HCT116 (cell line): ENCODE measurements at regions not wholly inside any gene's neighbourhood (a gene's known extent, or its start where the extent isn't known, plus 50 kb on each side); places are given as distances from the start of the nearest gene placed in this dataset.

ENCODE experiments used
- ATAC-seq: fragments of 200-7000 bp; cut with Tn5 transposase; 2 replicates; pipeline ENCODE4 v1.9.1; 2020; ENCODE audit warnings: mild to moderate bottlenecking, moderate library complexity
- BruUV-seq: library from RNA; stranded (reverse); fragments of 400-500 nt; replicated peaks from 2 replicates; lab custom pipeline; 2021; lab: Mats Ljungman, UMichigan
- CTCF ChIA-PET: fragments of 300-600 bp; sonication (Branson Sonifier 250); formaldehyde crosslinking; loops from one replicate; lab custom pipeline; 2021; ENCODE audit warnings: antibody characterized with exemption; lab: Charles Lee
- POLR2A ChIA-PET: fragments of 300-600, 350-600 bp; sonication (Branson Sonifier 250); formaldehyde crosslinking; loops from one replicate; lab custom pipeline; 2021; ENCODE audit warnings: antibody characterized with exemption; lab: Charles Lee
- RAD21 ChIA-PET, 2 experiments: fragments of 300-600 bp; sonication (Branson Sonifier 250); formaldehyde crosslinking; loops; one replicate each; lab custom pipeline; 2023; ENCODE audit warnings: low total read pairs in 2 of 2; ENCODE audit not compliant: uncharacterized antibody in 2 of 2, unreplicated experiment in 2 of 2, low non-redundant PET in 1 of 2; lab: Charles Lee
- DNase-seq: peaks from one replicate; pipeline ENCODE4 v3.0.0-alpha.2; 2010; ENCODE audit warnings: low read depth, low spot score
- H2AFZ ChIP-seq: fragments of 200-600 bp; shearing (Covaris generic), sonication (generic); 2 replicates; pipeline ENCODE4 v1.6.1; 2017; ENCODE audit warnings: low read depth, mixed run types, mixed read lengths, antibody characterized with exemption, low read length; ENCODE audit not compliant: poor library complexity, severe bottlenecking
- H3K27ac ChIP-seq: 2 replicates; pipeline ENCODE4 v1.5.1; 2012; ENCODE audit warnings: low read depth, low read length
- H3K27me3 ChIP-seq: fragments of 200-600 bp; sonication (generic); 2 replicates; pipeline ENCODE4 v1.6.1; 2016; ENCODE audit warnings: mixed run types, low read length, mixed read lengths; ENCODE audit not compliant: insufficient read depth
- H3K36me3 ChIP-seq, 2 experiments: fragments of 200-500 bp in 1 of 2; fragments of 200-600 bp in 1 of 2; sonication (Bioruptor generic) in 1 of 2; sonication (generic) in 1 of 2; 2 replicates each; pipeline versions ENCODE4 v1.5.1 to v1.6.1; 2014 to 2016; ENCODE audit warnings: low read length in 2 of 2, inconsistent platforms in 1 of 2, mixed read lengths in 1 of 2, mixed run types in 1 of 2; ENCODE audit not compliant: insufficient read depth in 2 of 2, control insufficient read depth in 1 of 2
- H3K4me1 ChIP-seq, 2 experiments: fragments of 200-600 bp in 1 of 2; sonication (generic) in 1 of 2; 2 replicates each; pipeline versions ENCODE4 v1.5.1 to v1.6.1; 2012 to 2017; ENCODE audit warnings: low read length in 2 of 2, inconsistent platforms in 1 of 2, mild to moderate bottlenecking in 1 of 2, mixed read lengths in 1 of 2, mixed run types in 1 of 2, moderate library complexity in 1 of 2; ENCODE audit not compliant: insufficient read depth in 2 of 2, control insufficient read depth in 1 of 2
- H3K4me2 ChIP-seq: fragments of 200-600 bp; sonication (generic); 2 replicates; pipeline ENCODE4 v1.6.1; 2017; ENCODE audit warnings: mixed run types, low read length, mixed read lengths
- H3K4me3 ChIP-seq, 2 experiments: fragments of 200-600 bp in 1 of 2; sonication (generic) in 1 of 2; replicated peaks in 1 of 2; 2 replicates each; pipeline ENCODE4 v1.5.1; 2011 to 2016; ENCODE audit warnings: low read length in 2 of 2, control low read depth in 1 of 2, low read depth in 1 of 2, mild to moderate bottlenecking in 1 of 2, mixed read lengths in 1 of 2, mixed run types in 1 of 2
- H3K79me2 ChIP-seq: fragments of 200-600 bp; sonication (generic); 2 replicates; pipeline ENCODE4 v1.6.1; 2017; ENCODE audit warnings: mild to moderate bottlenecking, mixed run types, low read length, moderate library complexity, mixed read lengths; ENCODE audit not compliant: insufficient read depth
- H3K9ac ChIP-seq: fragments of 200-600 bp; sonication (generic); 2 replicates; pipeline ENCODE4 v1.6.1; 2016; ENCODE audit warnings: low read length, mixed read lengths
- H3K9me2 ChIP-seq: fragments of 200-600 bp; sonication (generic), shearing (Covaris generic); 2 replicates; pipeline ENCODE4 v1.6.1; 2017; ENCODE audit warnings: mixed run types, mild to moderate bottlenecking, moderate library complexity; ENCODE audit not compliant: insufficient read depth
- H3K9me3 ChIP-seq, 2 experiments: fragments of 200-500 bp in 1 of 2; fragments of 200-600 bp in 1 of 2; sonication (Bioruptor generic) in 1 of 2; sonication (generic) in 1 of 2; 2 replicates each; pipeline ENCODE4 v1.6.1; 2014 to 2017; ENCODE audit warnings: low read length in 2 of 2, mixed read lengths in 2 of 2, inconsistent platforms in 1 of 2, low read depth in 1 of 2, mild to moderate bottlenecking in 1 of 2, mixed run types in 1 of 2, moderate library complexity in 1 of 2; ENCODE audit not compliant: control insufficient read depth in 1 of 2, insufficient read depth in 1 of 2
- H4K20me1 ChIP-seq: fragments of 200-600 bp; sonication (generic), shearing (Covaris generic); 2 replicates; pipeline ENCODE4 v1.6.1; 2017; ENCODE audit warnings: mixed run types, mild to moderate bottlenecking, moderate library complexity; ENCODE audit not compliant: insufficient read depth
- CEBPB ChIP-seq: IDR thresholded peaks from 2 replicates; pipeline ENCODE4 v1.6.1; 2012; ENCODE audit warnings: low read depth
- CTCF ChIP-seq, 3 experiments: fragments of 200-600 bp in 1 of 3; sonication (generic) in 1 of 3; IDR thresholded peaks in 2 of 3; conservative IDR thresholded peaks in 1 of 3; 2 replicates each; pipeline ENCODE4 v1.5.1; 2012 to 2017; ENCODE audit warnings: low read depth in 2 of 3, low read length in 2 of 3, antibody characterized with exemption in 1 of 3, borderline replicate concordance in 1 of 3, control low read depth in 1 of 3, mild to moderate bottlenecking in 1 of 3, mixed read lengths in 1 of 3, mixed run types in 1 of 3, moderate library complexity in 1 of 3; ENCODE audit not compliant: insufficient read depth in 1 of 3
- EGR1 ChIP-seq: IDR thresholded peaks from 2 replicates; pipeline ENCODE4 v1.6.1; 2012; ENCODE audit warnings: low read depth
- EZH2phosphoT487 ChIP-seq: fragments of 200-600 bp; IDR thresholded peaks from 2 replicates; pipeline ENCODE4 v1.6.1; 2018; ENCODE audit warnings: antibody characterized with exemption, borderline replicate concordance
- MAX ChIP-seq: IDR thresholded peaks from 2 replicates; pipeline ENCODE4 v1.6.1; 2012
- RAD21 ChIP-seq: IDR thresholded peaks from 2 replicates; pipeline ENCODE4 v1.6.1; 2012; ENCODE audit warnings: low read depth, mild to moderate bottlenecking
- SP1 ChIP-seq: IDR thresholded peaks from 2 replicates; pipeline ENCODE4 v1.6.1; 2012; ENCODE audit warnings: low read depth
- SRF ChIP-seq: IDR thresholded peaks from 2 replicates; pipeline ENCODE4 v1.6.1; 2012; ENCODE audit warnings: low read depth
- TCF7L2 ChIP-seq: IDR thresholded peaks from 2 replicates; pipeline ENCODE4 v1.7.0; 2011; ENCODE audit warnings: borderline replicate concordance, inconsistent platforms; ENCODE audit not compliant: insufficient read depth, insufficient read length; ENCODE audit errors: extremely low read depth
- YY1 ChIP-seq: IDR thresholded peaks from 2 replicates; pipeline ENCODE4 v1.6.1; 2011; ENCODE audit warnings: low read length, low read depth, moderate library complexity, mild to moderate bottlenecking; ENCODE audit not compliant: insufficient replicate concordance; ENCODE audit errors: extremely low read depth
- ZFX ChIP-seq: fragments of 450-650 bp; IDR thresholded peaks from 2 replicates; pipeline ENCODE4 v1.6.1; 2017
- intact Hi-C: fragments of 100-400 bp; cut with micrococcal nuclease; formaldehyde crosslinking; loops from 2 replicates; pipeline ENCODE4 v1.10.0; 2022

GRCh38 chr4:79688691-79689090 is 280.7 kb upstream of the GK2 start:
- H3K27ac ChIP-seq: no peak overlapping the region
- ChIA-PET CTCF (no interaction called here), RAD21 (no interaction called here), POLR2A (no interaction called here)
- H3K9ac ChIP-seq: no peak overlapping the region
- H3K4me1 ChIP-seq: no peaks in the 10 kb centered on the region
- H3K36me3 ChIP-seq: no peaks in the 10 kb centered on the region
- H3K79me2 ChIP-seq: no peaks in the 10 kb centered on the region
- DNase-seq (no peak), ATAC-seq (no peak)
- H3K27me3 ChIP-seq: peaks cover 10% of the 10 kb centered on the region
- H3K4me2 ChIP-seq: no peak overlapping the region
- TF ChIP-seq ZFX: no peak
- no peak for TF ChIP-seq RAD21
- no peak for TF ChIP-seq EGR1
- TF ChIP-seq TCF7L2: no peak
- no peak for TF ChIP-seq MAX
- TF ChIP-seq EZH2phosphoT487: no peak
- no peak for TF ChIP-seq SRF
- BruUV-seq: no TSS peak
- H4K20me1 ChIP-seq: no peaks in the 10 kb centered on the region
- H3K9me3 ChIP-seq: no peaks in the 10 kb centered on the region
- H3K9me2 ChIP-seq: no peaks in the 10 kb centered on the region
- no peak overlapping the region for H3K4me3 ChIP-seq
- H2AFZ ChIP-seq: no peak overlapping the region
- intact Hi-C loops: no loop called here

GRCh38 chr4:79687006-79687405 is 279.0 kb upstream of the GK2 start:
- H3K9ac ChIP-seq: no peak overlapping the region
- no peak for ATAC-seq
- CTCF ChIA-PET: no interaction called here
- RAD21 ChIA-PET: no interaction called here
- no peak for DNase-seq
- TF ChIP-seq SP1 (no peak), CTCF (IDR thresholded peaks at IDR 0.05 in 2 of 3, conservative IDR thresholded peaks at IDR 0.05 in 1 of 3; ENCODE audit: borderline replicate concordance in 1 of 3, insufficient read depth in 1 of 3, low read depth in 2 of 3, low read length in 2 of 3) (no peak), YY1 (no peak), ZFX (no peak), CEBPB (no peak), MAX (no peak)
- TF ChIP-seq, all 23 proteins: peak for 0
- no peaks in the 10 kb centered on the region for H3K79me2 ChIP-seq
- no peaks in the 10 kb centered on the region for H3K9me2 ChIP-seq
- no peaks in the 10 kb centered on the region for H4K20me1 ChIP-seq
- H3K4me3 ChIP-seq: no peak overlapping the region
- H3K9me3 ChIP-seq: no peaks in the 10 kb centered on the region
- no peak overlapping the region for H3K27ac ChIP-seq
- H2AFZ ChIP-seq: no peak overlapping the region
- H3K27me3 ChIP-seq: peaks cover 11% of the 10 kb centered on the region
- no peak overlapping the region for H3K4me2 ChIP-seq
- BruUV-seq: no TSS peak
- no peaks in the 10 kb centered on the region for H3K36me3 ChIP-seq
- no peaks in the 10 kb centered on the region for H3K4me1 ChIP-seq
- POLR2A ChIA-PET: no interaction called here
- intact Hi-C loops: no loop called here
